NOMO-1 treated with DMSO at 0.1 percent for 48 hours (cell line): ENCODE measurements at regions not wholly inside any gene's neighbourhood (a gene's known extent, or its start where the extent isn't known, plus 50 kb on each side); places are given as distances from the start of the nearest gene placed in this dataset.

Source experiments
- DNase-seq: peaks from one replicate; lab custom pipeline; 2025; ENCODE audit not compliant: unreplicated experiment; lab: John Stamatoyannopoulos, UW

DNA sequence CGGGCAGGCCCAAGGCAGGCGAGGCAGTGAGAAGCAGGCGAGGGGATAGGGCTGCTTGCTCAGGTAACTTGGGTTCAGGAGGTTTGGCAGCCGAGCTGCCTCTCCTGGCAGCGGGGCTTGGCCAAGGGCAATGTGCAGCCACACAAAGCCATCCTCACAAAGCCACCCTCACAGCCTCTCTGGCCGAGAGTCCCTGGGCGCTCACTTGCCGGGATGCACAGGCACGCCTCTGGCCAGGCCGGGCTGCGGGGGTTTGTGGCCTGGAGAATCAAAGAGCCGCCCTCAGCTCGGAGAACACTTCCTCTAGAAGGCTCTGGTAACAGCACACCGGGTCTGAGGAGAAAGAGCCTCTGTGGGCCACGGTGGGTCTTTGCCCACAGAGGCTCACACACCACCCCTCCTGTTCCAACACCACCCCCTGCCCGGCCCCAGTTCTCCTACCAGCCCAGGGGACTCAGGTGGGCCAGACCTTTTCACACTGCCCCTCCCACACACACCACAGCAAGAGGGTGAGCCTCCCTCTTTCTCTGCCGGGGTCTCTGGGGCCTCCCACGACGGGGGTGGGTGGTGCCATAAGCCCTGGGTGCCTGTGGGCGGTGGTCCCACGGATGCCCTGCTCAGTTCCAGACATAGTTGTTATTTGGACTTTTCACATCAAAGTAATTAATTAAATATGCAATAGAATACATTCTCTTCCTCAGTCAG is 186.9 kb downstream of the ZFP36L2 start:
- no peak for DNase-seq

DNA sequence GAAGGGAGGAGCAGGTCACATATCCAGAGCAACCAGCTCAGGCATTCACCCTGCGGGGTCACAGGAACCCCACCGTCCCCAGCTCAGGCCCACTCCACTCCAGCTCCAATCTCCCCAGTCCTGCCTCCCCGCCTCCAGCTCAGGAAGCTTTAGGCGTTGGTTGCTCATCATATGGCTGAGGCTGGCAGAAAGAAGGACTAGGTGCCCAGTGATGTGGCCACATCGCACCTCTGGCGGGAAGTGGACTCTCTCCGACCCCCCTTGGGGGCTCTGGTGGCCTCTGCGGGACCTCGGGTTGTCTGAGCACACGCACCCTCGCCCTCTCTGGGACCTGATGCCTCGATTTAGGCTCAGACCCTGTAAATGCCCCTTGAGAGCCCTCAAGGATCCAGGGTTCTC is 187.7 kb downstream of the ZFP36L2 start:
- DNase-seq = no peak

DNA sequence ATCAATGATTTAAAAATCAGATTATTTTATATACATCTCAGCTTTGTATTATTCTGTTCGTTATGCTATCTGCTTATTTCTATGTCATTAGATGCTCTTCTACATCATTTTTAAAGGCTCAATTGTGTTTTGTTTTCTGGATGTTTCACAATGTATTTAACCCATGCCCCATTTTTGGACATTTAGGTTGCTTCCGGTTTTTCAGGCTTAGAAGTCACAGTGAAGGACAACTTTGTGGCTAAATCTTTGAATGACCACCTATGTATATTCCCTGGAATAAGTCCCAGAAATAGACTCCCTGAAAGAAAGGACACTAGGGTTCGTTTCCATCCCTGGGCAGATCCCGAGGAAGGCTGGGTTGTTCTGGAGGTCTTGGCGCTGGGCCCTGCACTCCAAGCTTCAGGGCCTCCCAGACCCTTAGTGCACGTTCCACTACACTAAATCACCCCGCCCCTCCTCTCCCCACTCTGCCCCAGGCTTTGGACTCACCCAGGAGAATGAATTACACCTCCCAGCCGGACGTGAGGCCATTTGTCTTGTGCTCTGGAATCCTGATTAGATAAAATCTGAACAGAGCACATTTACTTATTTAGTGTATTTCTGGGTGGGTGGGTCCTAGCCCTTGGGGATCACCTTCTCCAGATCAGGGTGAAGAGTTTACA is 188.2 kb downstream of the ZFP36L2 start:
- DNase-seq = peak; percentile 9

DNA sequence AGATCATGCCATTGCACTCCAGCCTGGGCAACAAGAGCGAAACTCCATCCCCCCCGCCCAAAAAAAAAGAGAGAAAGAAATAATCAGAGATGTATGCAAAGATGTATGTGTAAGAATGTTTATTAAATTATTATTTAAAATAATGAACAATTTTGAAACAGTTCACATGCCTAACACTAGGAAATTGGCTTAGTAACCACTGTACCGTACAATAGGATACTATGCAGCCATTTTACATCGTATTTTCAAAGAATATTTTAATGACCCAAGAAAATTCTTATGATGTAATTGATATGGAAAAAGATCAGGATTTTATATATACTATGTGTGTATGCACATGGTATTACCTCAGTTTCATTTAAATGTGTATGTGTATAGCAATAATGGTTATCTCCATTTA is 190.5 kb downstream of the ZFP36L2 start:
- no peak for DNase-seq

DNA sequence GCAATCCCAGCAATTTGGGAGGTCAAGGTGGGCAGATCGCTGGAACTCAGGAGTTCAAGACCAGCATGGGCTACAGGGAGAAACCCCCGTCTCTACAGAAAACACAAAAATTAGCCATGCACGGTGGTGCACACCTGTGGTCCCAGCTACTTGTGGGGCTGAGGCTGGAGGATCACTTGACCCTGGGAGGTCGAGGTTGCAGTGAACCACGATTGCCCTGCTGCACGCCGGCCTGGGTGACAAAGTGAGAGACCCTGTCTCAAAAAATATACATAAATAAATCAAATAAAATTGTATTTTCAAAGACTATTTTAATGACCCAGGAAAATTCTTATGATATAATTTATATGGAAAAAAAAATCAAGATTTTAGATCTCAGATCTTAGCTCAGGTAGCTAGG is 191.5 kb downstream of the ZFP36L2 start:
- no peak for DNase-seq

DNA sequence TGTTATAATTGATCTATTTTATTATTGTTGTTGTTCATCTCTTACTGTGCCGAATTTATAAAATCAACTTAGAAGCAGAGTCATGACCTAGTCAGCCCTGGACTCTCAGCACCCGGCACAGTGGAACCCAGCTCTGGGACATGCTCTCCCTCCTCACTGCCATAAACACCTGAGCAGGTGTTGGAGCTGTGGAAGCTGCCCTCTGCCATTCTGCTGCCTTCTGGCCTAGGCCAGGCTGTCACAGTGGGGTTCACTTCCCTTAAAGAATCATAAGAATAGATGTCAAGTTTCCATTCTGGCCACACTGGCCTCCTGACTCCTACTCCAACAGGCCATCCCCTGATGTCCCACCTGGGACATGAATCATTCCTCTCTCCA is 192.2 kb downstream of the ZFP36L2 start:
- DNase-seq = no peak

DNA sequence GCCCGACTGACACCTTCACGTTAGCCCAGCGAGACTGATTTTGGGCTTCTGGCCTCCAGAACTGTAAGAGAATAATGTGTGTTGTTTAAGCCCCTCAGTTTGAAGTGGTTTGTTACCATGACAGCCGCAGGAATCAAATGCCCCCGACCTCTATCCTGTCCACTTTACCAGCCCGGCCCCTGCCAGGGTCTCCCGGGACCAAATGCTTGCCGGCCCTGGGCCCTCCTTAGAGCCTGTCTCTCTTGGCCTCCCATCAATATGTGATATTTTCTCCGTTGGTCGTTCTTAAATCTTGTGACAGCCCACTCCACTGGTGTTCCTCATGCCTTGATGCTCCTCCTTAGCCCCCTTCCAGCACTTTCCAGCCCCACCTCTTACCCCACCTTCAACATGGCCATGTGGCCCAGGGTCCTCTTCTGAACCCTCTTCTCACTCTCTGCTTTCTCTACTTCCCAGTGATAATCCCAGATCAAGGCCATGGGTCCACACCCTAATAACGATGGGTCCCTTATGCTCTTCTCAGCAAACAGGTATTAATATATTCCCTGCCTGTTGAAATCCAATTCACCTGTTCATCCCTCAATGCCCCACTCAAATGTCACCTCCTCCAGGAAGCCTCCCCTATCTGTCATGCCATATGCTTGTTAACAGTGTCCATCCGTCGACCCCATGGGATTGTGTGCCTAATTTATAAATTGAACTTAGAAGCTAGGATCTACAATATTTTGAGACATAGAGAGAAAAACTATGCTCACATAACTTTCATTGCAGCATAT is 192.8 kb downstream of the ZFP36L2 start:
- DNase-seq = no peak

DNA sequence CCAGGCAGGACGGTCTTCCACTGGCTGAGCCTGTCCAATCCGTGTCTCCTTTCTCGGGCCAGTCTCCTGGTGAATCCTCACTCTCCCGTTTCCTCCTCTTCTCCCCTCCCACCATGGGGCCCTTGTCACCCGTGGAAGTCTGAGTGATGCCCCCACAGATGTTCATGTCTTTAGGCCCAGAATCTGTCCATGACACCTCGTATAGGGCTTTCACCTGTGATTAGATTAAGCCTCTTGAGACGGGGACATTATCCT is 193.5 kb downstream of the ZFP36L2 start:
- no peak for DNase-seq

DNA sequence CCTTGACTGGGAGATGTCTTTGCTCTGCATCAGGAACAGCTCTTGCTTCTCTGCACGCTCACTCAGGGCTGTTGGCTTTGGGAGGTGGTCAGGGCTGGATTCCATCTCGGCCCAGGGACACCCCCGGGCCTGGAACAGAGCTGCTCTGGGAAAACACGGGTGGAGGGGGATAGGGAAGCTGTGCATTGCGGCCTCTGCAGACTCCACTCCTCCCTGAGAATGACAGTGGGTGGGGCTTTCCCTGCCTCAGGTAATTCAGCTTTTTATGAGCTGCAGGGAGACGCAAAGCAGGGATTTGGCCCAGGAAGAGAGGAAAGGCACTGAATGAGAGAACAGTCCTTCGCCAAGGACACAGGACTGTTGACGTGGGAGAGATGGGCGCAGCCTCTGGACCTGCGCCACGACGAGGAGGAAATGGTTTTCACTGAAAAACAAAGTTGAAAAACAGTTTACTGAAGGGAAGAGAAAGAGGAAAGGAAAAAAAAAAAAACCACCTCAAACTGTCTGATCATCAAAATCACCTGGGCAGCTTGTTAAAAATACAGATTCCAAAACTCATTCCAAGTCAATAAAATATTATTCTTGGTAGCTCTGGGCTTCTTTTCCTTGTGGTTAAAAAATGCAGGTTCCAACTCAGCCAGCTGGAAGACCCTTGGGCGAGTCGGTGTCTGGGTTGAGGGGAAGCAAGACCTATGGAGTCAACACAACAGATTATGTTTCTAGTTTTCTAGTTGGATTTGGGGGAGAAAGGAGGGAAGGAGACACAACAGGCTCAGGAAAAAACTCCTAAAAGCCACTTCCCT is 194.0 kb downstream of the ZFP36L2 start:
- DNase-seq = no peak

DNA sequence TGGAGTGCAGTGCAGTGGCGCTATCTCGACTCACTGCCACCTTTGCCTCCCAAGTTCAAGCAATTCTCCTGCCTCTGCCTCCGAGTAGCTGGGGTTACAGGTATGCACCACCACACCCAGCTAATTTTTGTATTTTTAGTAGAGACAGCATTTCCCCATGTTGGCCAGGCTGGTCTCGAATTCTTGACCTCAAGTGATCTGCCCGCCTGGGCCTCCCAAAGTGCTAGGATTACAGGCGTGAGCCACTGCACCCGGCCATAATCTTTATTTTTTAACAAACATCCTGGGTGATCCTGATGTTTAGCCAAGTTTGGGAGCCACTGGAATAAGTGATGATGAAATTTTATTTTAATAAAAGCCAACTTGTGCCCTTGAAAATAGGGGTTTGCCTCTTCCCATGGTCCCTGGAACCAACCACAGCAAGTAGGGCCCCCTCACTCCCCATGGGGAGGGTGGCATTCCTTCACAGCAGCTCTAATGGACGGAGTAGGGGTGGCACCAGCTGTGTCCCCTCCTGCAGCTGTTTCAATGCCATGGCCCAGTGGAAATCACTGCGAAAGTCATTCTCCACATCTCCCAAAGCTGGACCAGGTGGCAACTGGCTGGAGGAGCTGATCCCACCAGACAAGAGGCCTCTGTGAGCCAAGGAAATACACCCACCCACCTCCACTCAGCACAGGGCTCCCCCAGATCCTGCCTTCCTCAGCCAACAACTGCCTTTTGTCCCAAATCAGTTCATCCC is 194.8 kb downstream of the ZFP36L2 start:
- DNase-seq = no peak

DNA sequence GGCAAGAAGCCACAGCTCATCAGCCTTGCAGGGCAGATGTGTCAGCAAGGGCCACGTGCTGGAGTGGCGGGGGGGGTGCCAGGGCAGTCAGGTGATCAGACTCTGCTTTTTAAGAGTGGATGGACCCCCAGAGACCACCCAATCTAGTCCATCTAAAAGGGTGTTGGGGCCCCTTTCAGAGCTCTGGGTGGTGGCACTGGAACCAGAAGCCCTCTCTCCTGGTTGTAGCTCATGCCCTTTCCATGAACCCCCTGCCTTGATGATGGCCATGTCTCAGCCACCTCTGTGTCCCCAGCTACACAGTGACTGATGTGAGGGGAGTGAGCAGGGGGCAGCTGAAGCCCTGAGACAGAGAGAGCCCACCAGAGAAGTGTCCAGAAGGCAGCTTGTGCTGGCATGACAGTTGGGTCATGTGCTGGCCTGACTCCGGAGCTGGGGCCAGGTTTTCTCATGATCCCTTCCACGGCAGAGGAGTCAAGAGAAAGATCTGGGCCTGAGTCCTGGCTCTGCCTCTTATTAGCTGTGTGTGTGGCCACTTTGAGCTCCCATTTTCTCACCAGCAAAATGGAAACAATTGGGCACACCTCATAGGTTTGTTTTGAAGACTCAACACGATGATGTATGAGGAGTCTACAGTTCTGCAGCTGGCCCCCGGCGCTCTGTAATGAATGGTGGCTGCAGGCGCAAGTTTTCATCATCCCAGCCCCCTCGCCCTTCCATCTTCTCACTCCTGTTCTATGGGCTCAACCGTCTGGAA is 195.7 kb downstream of the ZFP36L2 start:
- DNase-seq = no peak

DNA sequence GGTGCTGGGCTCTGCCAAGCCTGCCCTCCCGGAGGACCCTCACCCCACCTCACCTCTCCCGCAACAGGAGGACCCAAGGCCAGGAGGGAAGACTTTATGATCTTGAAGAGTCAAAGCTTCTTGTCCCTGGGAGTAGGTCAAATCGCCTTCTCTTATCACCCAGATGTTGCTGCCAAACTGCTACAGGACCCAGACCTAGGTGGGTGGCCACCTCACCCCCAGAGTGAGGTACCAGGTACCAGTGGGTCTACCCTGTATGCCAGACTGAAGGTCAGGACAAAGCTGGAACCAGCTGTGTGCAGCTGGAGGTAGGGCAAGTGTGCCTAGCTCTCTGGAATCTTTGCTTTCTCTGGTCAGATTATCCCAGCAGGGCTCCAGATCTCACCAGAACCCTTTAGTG is 197.2 kb downstream of the ZFP36L2 start:
- no peak for DNase-seq

DNA sequence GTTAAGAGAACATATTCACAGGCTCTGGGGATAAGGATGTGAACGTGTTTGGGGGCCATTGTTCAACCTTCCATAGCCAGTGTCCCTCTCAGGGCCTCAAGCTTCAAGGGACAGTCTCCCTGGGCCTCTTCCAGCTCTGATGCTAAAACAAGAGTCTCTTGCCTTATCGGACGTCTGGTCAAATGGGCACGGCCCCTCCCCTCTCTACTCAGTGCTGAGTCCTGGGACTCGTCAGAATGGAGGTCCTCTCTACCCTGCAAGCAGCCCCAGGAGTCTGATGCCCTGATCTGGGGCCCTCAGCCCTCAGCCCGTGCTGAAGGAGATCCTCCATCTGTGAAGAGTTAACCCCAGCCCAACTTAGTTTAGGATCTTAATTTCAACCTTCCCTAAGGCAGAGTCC is 198.2 kb downstream of the ZFP36L2 start:
- no peak for DNase-seq

DNA sequence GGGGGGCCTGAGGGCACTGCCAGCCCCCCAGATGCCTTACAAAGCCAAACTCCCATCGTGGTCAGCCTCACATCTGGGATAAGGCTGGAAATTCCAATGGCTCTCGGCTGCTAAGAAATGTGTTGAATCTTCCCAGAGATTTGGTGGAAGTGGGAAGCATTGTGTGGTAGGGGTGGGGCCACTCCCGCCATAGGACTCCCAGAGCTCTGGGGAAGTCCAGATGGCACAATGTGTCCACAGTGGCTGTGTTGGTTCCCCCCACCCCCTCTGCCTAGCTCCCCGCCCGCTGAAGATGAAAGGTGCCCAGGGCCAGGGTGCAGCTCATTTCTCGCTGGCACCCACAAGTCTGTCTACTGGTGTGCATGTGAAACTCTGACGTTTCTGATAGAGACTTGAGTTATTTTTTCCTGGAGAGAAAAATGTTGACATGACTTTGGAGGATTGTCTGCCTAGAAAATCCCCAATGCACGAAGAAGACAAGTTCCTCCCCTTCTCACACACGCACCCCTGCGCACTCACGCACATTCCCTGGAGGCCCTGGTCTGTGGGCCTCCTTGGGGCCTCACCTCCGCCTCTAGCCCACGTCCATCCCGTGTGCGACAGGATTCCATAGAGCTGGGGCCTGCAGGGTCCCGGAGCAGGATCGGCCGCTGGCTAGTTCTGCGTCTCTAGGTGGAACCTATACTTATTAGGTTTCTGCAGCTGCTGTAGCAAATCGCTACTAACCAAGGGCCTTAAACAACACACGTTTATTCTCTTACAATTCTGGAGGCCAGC is 199.1 kb downstream of the ZFP36L2 start:
- no peak for DNase-seq

DNA sequence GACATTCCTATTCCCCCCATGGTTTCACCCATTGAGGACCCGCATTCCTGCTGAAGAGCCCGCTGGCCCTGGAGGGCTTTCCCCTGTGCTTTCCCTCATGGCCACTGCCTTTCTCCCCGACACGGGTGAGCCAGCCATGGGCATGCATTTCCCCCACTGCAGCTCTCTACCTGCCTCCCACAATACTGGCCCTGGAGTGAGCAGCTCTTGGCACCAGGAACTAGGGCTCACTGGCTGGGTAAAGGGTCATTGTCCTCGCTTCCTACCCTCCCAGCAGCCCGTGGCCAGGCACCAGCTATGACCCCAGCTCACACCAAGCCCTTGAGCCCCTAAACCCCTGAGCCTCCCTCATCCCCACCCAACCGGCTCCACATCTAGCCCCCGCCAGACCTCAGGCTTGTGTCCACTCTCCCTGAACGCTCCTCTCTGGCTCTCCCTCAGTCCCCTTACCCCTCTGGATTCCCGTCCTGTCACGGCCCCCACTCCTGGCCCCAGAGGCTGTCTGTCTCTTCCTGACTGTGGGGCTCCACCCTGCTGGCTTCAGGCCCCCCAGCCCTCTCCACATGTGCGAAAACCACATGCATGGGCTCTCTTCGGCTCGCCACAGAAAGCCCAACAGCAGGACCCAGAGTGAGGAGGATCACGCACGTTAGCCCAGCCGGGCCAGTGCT is 199.8 kb downstream of the ZFP36L2 start:
- DNase-seq = no peak

DNA sequence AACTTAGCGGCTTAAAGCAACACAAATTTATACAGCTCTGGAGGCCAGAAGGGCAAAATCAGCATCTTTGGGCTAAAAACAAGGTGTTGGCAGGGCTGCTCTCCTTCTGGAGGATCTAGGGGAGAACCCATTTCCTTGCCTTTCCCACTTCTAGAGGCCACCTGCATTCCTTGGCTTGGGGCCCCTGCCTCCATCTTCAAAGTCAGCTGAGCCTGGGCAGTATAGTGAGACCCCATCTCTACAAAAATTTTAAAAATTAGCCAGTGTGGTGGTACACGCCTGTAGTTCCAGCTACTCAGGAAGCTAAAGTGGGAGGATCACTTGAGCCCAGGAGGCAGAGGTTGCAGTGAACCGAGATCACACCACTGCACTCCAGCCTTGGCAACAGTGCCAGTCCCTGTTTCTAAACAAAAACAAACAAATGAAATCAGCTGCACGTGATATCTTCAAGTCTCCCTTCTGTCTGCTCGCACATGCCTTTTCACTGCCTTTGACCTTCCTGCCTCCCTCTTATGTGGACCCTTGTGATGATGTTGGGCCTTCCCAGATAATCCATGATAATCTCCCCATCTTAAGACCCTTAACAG is 200.6 kb downstream of the ZFP36L2 start:
- no peak for DNase-seq

DNA sequence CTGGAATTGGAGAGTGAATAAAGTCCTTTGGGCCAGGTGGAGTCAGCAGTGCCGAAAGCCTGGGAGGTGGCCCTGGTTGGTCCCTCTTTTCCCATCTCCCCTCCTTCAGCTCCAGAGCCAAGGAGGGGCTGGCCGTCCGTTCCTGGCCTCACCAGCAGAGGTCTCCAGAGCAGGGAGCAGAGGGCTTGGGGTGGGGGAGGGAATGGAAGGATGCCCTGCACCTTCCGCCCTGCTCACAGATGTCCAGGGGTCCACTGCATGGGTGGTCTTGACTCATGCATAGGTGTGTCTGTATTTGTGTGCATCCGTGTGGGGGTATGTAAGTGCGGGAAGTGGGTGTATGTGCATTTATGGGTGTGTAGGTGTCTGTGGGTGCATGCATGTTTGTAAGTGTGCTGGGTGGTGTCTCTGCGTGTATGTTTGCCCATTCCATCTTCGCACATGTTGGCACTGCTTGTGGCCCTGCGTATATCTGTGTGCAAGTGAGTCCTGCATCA is 201.8 kb downstream of the ZFP36L2 start:
- peak; percentile 30 for DNase-seq

DNA sequence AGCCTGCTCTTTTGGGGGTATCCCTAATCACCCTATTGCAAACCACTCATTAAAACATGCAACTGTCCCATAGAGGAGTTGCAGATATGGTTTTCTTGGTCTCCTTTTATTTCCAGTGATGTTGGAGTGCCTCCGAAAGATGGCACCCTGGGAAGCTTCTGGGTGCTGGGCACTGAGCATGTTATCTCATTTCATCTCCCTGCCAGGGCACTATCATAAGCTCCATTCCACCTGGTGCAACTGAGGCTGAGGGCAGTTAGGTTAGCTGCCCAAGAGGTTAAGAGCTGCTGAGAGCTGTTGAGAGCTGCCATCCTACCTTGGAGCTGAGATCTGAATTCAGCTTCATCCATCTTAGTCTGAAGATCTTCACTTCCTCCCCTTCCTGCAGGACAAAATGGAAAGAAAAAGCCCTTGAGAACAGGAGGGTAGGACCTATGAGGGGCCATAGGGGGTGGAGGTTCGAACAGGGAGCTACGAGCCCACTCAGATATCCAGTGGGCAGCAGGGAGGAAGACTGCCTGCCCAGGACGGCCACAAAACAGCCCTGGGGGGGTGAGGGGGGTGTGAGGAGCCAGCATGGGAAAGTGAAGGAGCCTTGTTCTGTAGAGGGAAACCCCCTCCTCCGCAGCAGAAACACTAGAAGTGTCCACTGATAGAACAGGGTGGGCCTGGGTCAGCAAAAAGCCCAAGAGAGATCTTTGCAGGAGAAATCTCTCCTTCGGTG is 202.5 kb downstream of the ZFP36L2 start:
- DNase-seq = no peak
